Hepatocyte (in vitro differentiated cells): ENCODE measurements at regions not wholly inside any gene's neighbourhood (a gene's known extent, or its start where the extent isn't known, plus 50 kb on each side); places are given as distances from the start of the nearest gene placed in this dataset.

Source experiments
- DNase-seq: peaks from one replicate; pipeline ENCODE4 v3.0.0-alpha.2; 2016; ENCODE audit warnings: low spot score
- H2AFZ ChIP-seq: fragments of 200-600 bp; sonication (generic); 2 replicates; pipeline ENCODE4 v1.6.0; 2016; ENCODE audit warnings: antibody characterized with exemption, mild to moderate bottlenecking
- H3K27ac ChIP-seq: fragments of 200-600 bp; sonication (generic); 2 replicates; pipeline ENCODE4 v1.5.1; 2016; ENCODE audit warnings: mild to moderate bottlenecking
- H3K27me3 ChIP-seq: fragments of 200-600 bp; sonication (generic); 2 replicates; pipeline ENCODE4 v1.6.1; 2016
- H3K36me3 ChIP-seq: fragments of 200-600 bp; sonication (generic); replicated peaks from 2 replicates; pipeline ENCODE4 v1.5.1; 2016; ENCODE audit warnings: low read depth; ENCODE audit not compliant: insufficient read depth
- H3K4me1 ChIP-seq: fragments of 200-600 bp; sonication (generic); 2 replicates; pipeline ENCODE4 v1.5.1; 2016; ENCODE audit warnings: mild to moderate bottlenecking, moderate library complexity; ENCODE audit not compliant: insufficient read depth
- H3K4me2 ChIP-seq: fragments of 200-600 bp; sonication (generic); 2 replicates; pipeline ENCODE4 v1.6.0; 2016
- H3K4me3 ChIP-seq: fragments of 200-600 bp; sonication (generic); 2 replicates; pipeline ENCODE4 v1.5.1; 2016; ENCODE audit warnings: mild to moderate bottlenecking
- H3K79me2 ChIP-seq: fragments of 200-600 bp; sonication (generic); 2 replicates; pipeline ENCODE4 v1.6.0; 2017; ENCODE audit warnings: mild to moderate bottlenecking
- H3K9me2 ChIP-seq: fragments of 200-600 bp; sonication (generic); replicated peaks from 2 replicates; pipeline ENCODE4 v1.6.0; 2017; ENCODE audit warnings: mild to moderate bottlenecking; ENCODE audit not compliant: insufficient read depth
- H3K9me3 ChIP-seq: fragments of 200-600 bp; sonication (generic); 2 replicates; pipeline ENCODE4 v1.5.1; 2016; ENCODE audit warnings: low read depth, mild to moderate bottlenecking
- H4K20me1 ChIP-seq: fragments of 200-600 bp; sonication (generic); 2 replicates; pipeline ENCODE4 v1.6.0; 2016; ENCODE audit warnings: mild to moderate bottlenecking; ENCODE audit not compliant: insufficient read depth, poor library complexity, severe bottlenecking
- CTCF ChIP-seq: fragments of 200-600 bp; sonication (generic); IDR thresholded peaks from 2 replicates; pipeline ENCODE4 v1.5.1; 2016; ENCODE audit warnings: antibody characterized with exemption, mild to moderate bottlenecking; ENCODE audit not compliant: poor library complexity
- EZH2 ChIP-seq: fragments of 200-600 bp; sonication (generic); IDR thresholded peaks from 2 replicates; pipeline ENCODE4 v1.6.1; 2016; ENCODE audit warnings: antibody characterized with exemption, mild to moderate bottlenecking, borderline replicate concordance
- EZH2phosphoT487 ChIP-seq: fragments of 200-600 bp; sonication (generic); IDR thresholded peaks from one replicate; pipeline ENCODE4 v1.6.1; 2018; ENCODE audit warnings: antibody characterized with exemption, mild to moderate bottlenecking, low read depth, moderate library complexity; ENCODE audit not compliant: unreplicated experiment, severe bottlenecking
- WGBS: methylation state at CpG from one replicate; pipeline ENCODE4 v1.1.6; 2016; ENCODE audit warnings: low lambda C conversion rate; ENCODE audit errors: missing lambda C conversion rate; 5-methylcytosine and 5-hydroxymethylcytosine counted together

- Histone ChIP-seq H3K4me1 (no peaks in the 10 kb centered on the region), H3K9me3 (no peaks in the 10 kb centered on the region), H3K79me2 (no peaks in the 10 kb centered on the region), H3K27me3 (no peaks in the 10 kb centered on the region), H3K4me2 (no peak overlapping the region), H3K4me3 (no peak overlapping the region), H3K27ac (no peak overlapping the region), H4K20me1 (no peaks in the 10 kb centered on the region), H3K9me2 (no peaks in the 10 kb centered on the region), H2AFZ (no peak overlapping the region), H3K36me3 (no peaks in the 10 kb centered on the region)
- DNase-seq, result no peak
- TF ChIP-seq EZH2phosphoT487, result no peak
- TF ChIP-seq EZH2, result no peak
- no peak for TF ChIP-seq CTCF
- 71% methylated on average over 2 of the region's 2 CpGs for WGBS
These were observed 244.6 kb upstream of the CCL2 start for GRCh38 chr17:34010534-34010933.

DNA sequence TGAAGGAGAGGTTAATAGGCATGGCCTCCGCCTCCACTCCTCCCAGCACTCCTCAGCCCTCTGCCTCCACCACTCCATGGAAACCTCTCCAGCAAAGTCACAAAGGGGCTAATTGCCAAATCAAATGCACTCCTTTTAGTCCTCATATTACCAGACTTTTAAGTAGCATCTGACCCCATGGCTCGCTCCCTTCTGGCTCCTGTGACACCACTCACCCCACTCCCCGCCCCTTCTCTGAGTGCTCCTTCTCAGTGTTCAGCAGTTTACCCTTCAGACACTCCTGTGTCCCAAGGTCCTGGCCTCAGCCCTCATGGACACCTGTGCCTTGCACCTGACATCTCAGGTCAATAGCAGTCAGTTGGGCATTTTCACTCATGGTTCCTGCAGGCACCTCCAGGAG, 243.5 kb upstream of the CCL2 start:
- 89% methylated on average over 3 of the region's 3 CpGs for WGBS
- DNase-seq, result no peak
- H3K79me2 ChIP-seq, result no peaks in the 10 kb centered on the region

DNA sequence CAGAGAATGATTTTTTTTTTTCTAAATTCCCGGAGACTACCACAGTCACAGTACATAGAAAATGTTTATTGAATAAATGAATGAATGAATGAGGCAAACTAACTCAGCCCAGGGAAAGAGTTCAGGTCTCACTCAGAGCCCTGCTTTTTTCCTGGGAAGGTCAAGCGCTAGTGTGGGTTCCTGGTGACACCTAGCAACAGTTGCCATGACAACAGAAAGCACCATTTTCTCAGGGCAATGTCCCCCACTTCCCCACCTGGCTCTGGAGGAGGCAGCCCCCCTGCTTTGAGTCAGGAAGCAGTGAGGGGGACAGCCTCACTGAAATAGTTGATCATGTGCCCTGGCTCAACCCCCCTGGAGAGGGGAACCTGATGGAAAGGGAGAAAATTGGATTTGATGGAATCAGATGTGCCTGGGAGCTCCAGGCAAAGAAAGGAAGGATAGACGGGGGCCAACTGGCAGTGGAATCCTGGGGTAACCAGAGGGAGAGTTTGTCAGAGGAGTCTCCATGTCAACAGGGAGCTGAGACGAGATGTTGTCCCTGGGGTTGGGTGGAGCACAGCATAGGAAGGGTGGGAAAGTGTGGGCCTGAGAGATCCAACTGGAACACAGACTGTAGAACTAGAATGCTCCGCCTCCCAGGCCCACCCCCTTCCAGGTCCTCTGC, 242.2 kb upstream of the CCL2 start:
- Histone ChIP-seq H3K79me2 (no peaks in the 10 kb centered on the region), H4K20me1 (no peaks in the 10 kb centered on the region), H3K4me3 (no peak overlapping the region), H3K4me2 (no peak overlapping the region), H3K9me2 (no peaks in the 10 kb centered on the region), H3K27ac (no peak overlapping the region), H3K4me1 (no peaks in the 10 kb centered on the region), H3K36me3 (no peaks in the 10 kb centered on the region), H3K9me3 (no peaks in the 10 kb centered on the region), H3K27me3 (no peaks in the 10 kb centered on the region), H2AFZ (no peak overlapping the region)
- TF ChIP-seq EZH2 (no peak), CTCF (no peak), EZH2phosphoT487 (no peak)
- WGBS, result 87% methylated on average over 5 of the region's 5 CpGs
- DNase-seq, result no peak

More for the DNA sequence above, 243.5 kb upstream of the CCL2 start:
- H3K9me2 ChIP-seq, result no peaks in the 10 kb centered on the region
- no peaks in the 10 kb centered on the region for H3K4me1 ChIP-seq
- TF ChIP-seq EZH2, result no peak
- no peak for TF ChIP-seq CTCF
- TF ChIP-seq EZH2phosphoT487, result no peak
- H2AFZ ChIP-seq, result no peak overlapping the region
- no peak overlapping the region for H3K4me3 ChIP-seq
- no peaks in the 10 kb centered on the region for H3K9me3 ChIP-seq
- H3K4me2 ChIP-seq, result no peak overlapping the region
- H3K36me3 ChIP-seq, result no peaks in the 10 kb centered on the region
- no peak overlapping the region for H3K27ac ChIP-seq
- H3K27me3 ChIP-seq, result no peaks in the 10 kb centered on the region
- H4K20me1 ChIP-seq, result no peaks in the 10 kb centered on the region
